ENCODE measurements at regions not wholly inside any gene's neighbourhood (a gene's known extent, or its start where the extent isn't known, plus 50 kb on each side); places are given as distances from the start of the nearest gene placed in this dataset.
A peak's percentile ranks its signal among the peaks of the same experiment; 100 is the strongest.

- no peak for TF ChIP-seq CTCF (conservative IDR thresholded peaks at IDR 0.05)
- Histone ChIP-seq H3K79me2 (ENCODE audit: insufficient read depth, low read length) (no peaks in the 10 kb centered on the region), H2BK15ac (ENCODE audit: low read depth, low read length) (no peak overlapping the region), H2AFZ (ENCODE audit: low read length) (no peak overlapping the region), H2BK5ac (ENCODE audit: insufficient read length, low read length) (no peak overlapping the region), H3K56ac (ENCODE audit: insufficient read length, low read depth, low read length) (no peak overlapping the region), H4K91ac (ENCODE audit: insufficient read length, low read depth, low read length) (no peak overlapping the region), H2BK20ac (ENCODE audit: low read depth, low read length, poor library complexity, severe bottlenecking) (no peak overlapping the region), H3K14ac (ENCODE audit: insufficient read depth, low read length) (no peak overlapping the region), H3K23me2 (ENCODE audit: insufficient read length, low read depth, low read length, poor library complexity, severe bottlenecking) (no peaks in the 10 kb centered on the region), H3K9me3 (ENCODE audit: control insufficient read depth, low read depth, low read length) (no peaks in the 10 kb centered on the region), H4K5ac (ENCODE audit: insufficient read length, low read depth, low read length) (no peak overlapping the region), H3K4ac (ENCODE audit: low read depth, low read length) (no peak overlapping the region), H2BK12ac (ENCODE audit: insufficient read length, low read depth, low read length) (no peak overlapping the region), H4K20me1 (ENCODE audit: control insufficient read depth, insufficient read depth, insufficient read length) (no peaks in the 10 kb centered on the region), H3K79me1 (ENCODE audit: insufficient read depth, low read depth, low read length, poor library complexity, severe bottlenecking) (no peaks in the 10 kb centered on the region), H3T11ph (ENCODE audit: low read length) (no peak overlapping the region), H3K18ac (ENCODE audit: insufficient read length, low read depth, low read length) (no peak overlapping the region), H3K23ac (ENCODE audit: insufficient read length, low read depth, low read length) (no peak overlapping the region), H3K27me3 (ENCODE audit: insufficient read depth, low read length) (no peaks in the 10 kb centered on the region), H2BK120ac (ENCODE audit: low read depth, low read length, poor library complexity, severe bottlenecking) (no peak overlapping the region), H3K27ac (ENCODE audit: insufficient read length, low read depth, low read length) (no peak overlapping the region), H2AK5ac (ENCODE audit: insufficient read length, low read length) (no peak overlapping the region), H3K4me1 (ENCODE audit: insufficient read depth, low read length) (peaks cover 3% of the 10 kb centered on the region; the same call in 1 of the 2 replicates), H4K8ac (replicated peaks; ENCODE audit: insufficient read length, low read depth, low read length) (no peak overlapping the region), H3K4me2 (ENCODE audit: insufficient read depth, insufficient read length, low read length) (no peak overlapping the region), H3K9ac (ENCODE audit: extremely low read depth, insufficient read length, low read length) (no peak overlapping the region)
- H3K9me3 Mint-ChIP-seq: no peaks in the 10 kb centered on the region
- DNase-seq: peak; percentile 10
- H3K27me3 Mint-ChIP-seq (ENCODE audit: low read depth): peaks cover 2% of the 10 kb centered on the region; the same call in 1 of the 2 replicates
- H3K4me3 Mint-ChIP-seq: no peak overlapping the region
- no peaks in the 10 kb centered on the region; a peak in 1 of 7 replicates for H3K36me3 Mint-ChIP-seq (ENCODE audit: insufficient read depth in 1 of 3, low read depth in 3 of 3)
- WGBS (ENCODE audit: extremely low coverage, insufficient read length, low lambda C conversion rate): no CpG with 5 or more reads among the region's 5 CpGs
- H3K27ac Mint-ChIP-seq: no peak overlapping the region
- peaks cover 3 to 6% of the 10 kb centered on the region in 2 experiments for H3K4me1 Mint-ChIP-seq
These were observed 116.8 kb downstream of the CDC5L start for GRCh38 chr6:44504301-44504791.

Data from H9 (cell line).